Colonic mucosa (tissue), 4 donors: ENCODE measurements at regions not wholly inside any gene's neighbourhood (a gene's known extent, or its start where the extent isn't known, plus 50 kb on each side); places are given as distances from the start of the nearest gene placed in this dataset.

Source experiments
- DNase-seq: peaks from one replicate; pipeline ENCODE4 v3.0.0-alpha.2; 2020
- H3K27ac ChIP-seq: fragments of 200-600 bp; one replicate; pipeline ENCODE4 v1.8.0; 2021
- H3K27me3 ChIP-seq: fragments of 200-600 bp; one replicate; pipeline ENCODE4 v1.8.0; 2021
- H3K36me3 ChIP-seq: fragments of 200-600 bp; one replicate; pipeline ENCODE4 v1.8.0; 2021
- H3K4me1 ChIP-seq: fragments of 200-600 bp; one replicate; pipeline ENCODE4 v1.8.0; 2021; ENCODE audit warnings: mild to moderate bottlenecking
- H3K4me3 ChIP-seq: fragments of 200-600 bp; one replicate; pipeline ENCODE4 v1.8.0; 2021
- H3K9ac ChIP-seq, 2 donors: one replicate each; pipeline ENCODE4 v1.7.0; 2013; ENCODE audit warnings: control low read depth in 2 of 2, low read depth in 2 of 2, low read length in 2 of 2
- H3K9me3 ChIP-seq: fragments of 200-600 bp; one replicate; pipeline ENCODE4 v1.8.0; 2021
- CTCF ChIP-seq: fragments of 200-600 bp; IDR thresholded peaks from one replicate; pipeline ENCODE4 v1.8.0; 2022; ENCODE audit warnings: antibody characterized with exemption, mild to moderate bottlenecking
- intact Hi-C: fragments of 100-400 bp; cut with DNase I; formaldehyde crosslinking; loops from one replicate; pipeline ENCODE4 v1.14.1; 2022
- donor health status: healthy.
- donor health status: DM: no; HTN: no; CAD: no.
- donor health status: DM: no; HTN: no; CAD: no.

- DNase-seq: no peak
- Histone ChIP-seq H3K9me3 (no peaks in the 10 kb centered on the region), H3K36me3 (no peaks in the 10 kb centered on the region), H3K27ac (no peak overlapping the region), H3K9ac (no peak overlapping the region), H3K4me1 (no peaks in the 10 kb centered on the region), H3K27me3 (no peaks in the 10 kb centered on the region), H3K4me3 (no peak overlapping the region)
- intact Hi-C loops: no loop called here
- TF ChIP-seq CTCF: no peak
These were observed 225.0 kb upstream of the UBASH3B start for GRCh38 chr11:122430490-122430889.

- H3K4me3 ChIP-seq: no peak overlapping the region
- DNase-seq: no peak
- no peak overlapping the region for H3K27ac ChIP-seq
- H3K9me3 ChIP-seq: no peaks in the 10 kb centered on the region
- H3K4me1 ChIP-seq: no peaks in the 10 kb centered on the region
- TF ChIP-seq CTCF: no peak
- H3K9ac ChIP-seq: no peak overlapping the region
- H3K27me3 ChIP-seq: no peaks in the 10 kb centered on the region
- H3K36me3 ChIP-seq: no peaks in the 10 kb centered on the region
- intact Hi-C loops: no loop called here
These were observed 229.4 kb upstream of the UBASH3B start for GRCh38 chr11:122426073-122426472.

GRCh38 chr11:122424636-122425035 is 230.9 kb upstream of the UBASH3B start:
- no peak overlapping the region for H3K27ac ChIP-seq
- no peak overlapping the region for H3K4me3 ChIP-seq
- H3K4me1 ChIP-seq: no peaks in the 10 kb centered on the region
- no peak overlapping the region for H3K9ac ChIP-seq
- H3K36me3 ChIP-seq: no peaks in the 10 kb centered on the region
- H3K9me3 ChIP-seq: no peaks in the 10 kb centered on the region
- intact Hi-C loops: no loop called here
- TF ChIP-seq CTCF: no peak
- no peak for DNase-seq
- H3K27me3 ChIP-seq: no peaks in the 10 kb centered on the region

- no peak for DNase-seq
- intact Hi-C loops: no loop called here
- H3K9me3 ChIP-seq: no peaks in the 10 kb centered on the region
- no peak overlapping the region for H3K9ac ChIP-seq
- H3K27me3 ChIP-seq: no peaks in the 10 kb centered on the region
- no peak for TF ChIP-seq CTCF
- H3K4me1 ChIP-seq: no peaks in the 10 kb centered on the region
- no peak overlapping the region for H3K27ac ChIP-seq
- no peaks in the 10 kb centered on the region for H3K36me3 ChIP-seq
- no peak overlapping the region for H3K4me3 ChIP-seq
These were observed 231.6 kb upstream of the UBASH3B start for GRCh38 chr11:122423886-122424285.

GRCh38 chr11:122423273-122423672 is 232.2 kb upstream of the UBASH3B start:
- no peaks in the 10 kb centered on the region for H3K27me3 ChIP-seq
- H3K36me3 ChIP-seq: no peaks in the 10 kb centered on the region
- intact Hi-C loops: no loop called here
- H3K9ac ChIP-seq: no peak overlapping the region
- no peaks in the 10 kb centered on the region for H3K4me1 ChIP-seq
- no peaks in the 10 kb centered on the region for H3K9me3 ChIP-seq
- TF ChIP-seq CTCF: no peak
- no peak overlapping the region for H3K27ac ChIP-seq
- no peak for DNase-seq
- no peak overlapping the region for H3K4me3 ChIP-seq

- Histone ChIP-seq H3K9me3 (no peaks in the 10 kb centered on the region), H3K4me1 (no peaks in the 10 kb centered on the region), H3K4me3 (no peak overlapping the region), H3K27ac (no peak overlapping the region), H3K36me3 (no peaks in the 10 kb centered on the region), H3K9ac (no peak overlapping the region), H3K27me3 (no peaks in the 10 kb centered on the region)
- DNase-seq: no peak
- intact Hi-C loops: no loop called here
- TF ChIP-seq CTCF: no peak
These were observed 232.8 kb upstream of the UBASH3B start for GRCh38 chr11:122422682-122423081.
